H1 (cell line): ENCODE measurements at regions not wholly inside any gene's neighbourhood (a gene's known extent, or its start where the extent isn't known, plus 50 kb on each side); places are given as distances from the start of the nearest gene placed in this dataset.

Source experiments
- SP4 ChIP-seq: IDR thresholded peaks from 2 replicates; pipeline ENCODE4 v1.6.1; 2012; ENCODE audit warnings: low read length, inconsistent platforms
- TF ChIP-seq, protein P1 (sequence below): fragments of 300-600 bp; sonication (generic); IDR thresholded peaks from 2 replicates; pipeline ENCODE4 v1.7.1; 2012; ENCODE audit warnings: low read length, moderate library complexity, mild to moderate bottlenecking, inconsistent platforms; ENCODE audit not compliant: insufficient replicate concordance

- TF ChIP-seq, protein P1, sequence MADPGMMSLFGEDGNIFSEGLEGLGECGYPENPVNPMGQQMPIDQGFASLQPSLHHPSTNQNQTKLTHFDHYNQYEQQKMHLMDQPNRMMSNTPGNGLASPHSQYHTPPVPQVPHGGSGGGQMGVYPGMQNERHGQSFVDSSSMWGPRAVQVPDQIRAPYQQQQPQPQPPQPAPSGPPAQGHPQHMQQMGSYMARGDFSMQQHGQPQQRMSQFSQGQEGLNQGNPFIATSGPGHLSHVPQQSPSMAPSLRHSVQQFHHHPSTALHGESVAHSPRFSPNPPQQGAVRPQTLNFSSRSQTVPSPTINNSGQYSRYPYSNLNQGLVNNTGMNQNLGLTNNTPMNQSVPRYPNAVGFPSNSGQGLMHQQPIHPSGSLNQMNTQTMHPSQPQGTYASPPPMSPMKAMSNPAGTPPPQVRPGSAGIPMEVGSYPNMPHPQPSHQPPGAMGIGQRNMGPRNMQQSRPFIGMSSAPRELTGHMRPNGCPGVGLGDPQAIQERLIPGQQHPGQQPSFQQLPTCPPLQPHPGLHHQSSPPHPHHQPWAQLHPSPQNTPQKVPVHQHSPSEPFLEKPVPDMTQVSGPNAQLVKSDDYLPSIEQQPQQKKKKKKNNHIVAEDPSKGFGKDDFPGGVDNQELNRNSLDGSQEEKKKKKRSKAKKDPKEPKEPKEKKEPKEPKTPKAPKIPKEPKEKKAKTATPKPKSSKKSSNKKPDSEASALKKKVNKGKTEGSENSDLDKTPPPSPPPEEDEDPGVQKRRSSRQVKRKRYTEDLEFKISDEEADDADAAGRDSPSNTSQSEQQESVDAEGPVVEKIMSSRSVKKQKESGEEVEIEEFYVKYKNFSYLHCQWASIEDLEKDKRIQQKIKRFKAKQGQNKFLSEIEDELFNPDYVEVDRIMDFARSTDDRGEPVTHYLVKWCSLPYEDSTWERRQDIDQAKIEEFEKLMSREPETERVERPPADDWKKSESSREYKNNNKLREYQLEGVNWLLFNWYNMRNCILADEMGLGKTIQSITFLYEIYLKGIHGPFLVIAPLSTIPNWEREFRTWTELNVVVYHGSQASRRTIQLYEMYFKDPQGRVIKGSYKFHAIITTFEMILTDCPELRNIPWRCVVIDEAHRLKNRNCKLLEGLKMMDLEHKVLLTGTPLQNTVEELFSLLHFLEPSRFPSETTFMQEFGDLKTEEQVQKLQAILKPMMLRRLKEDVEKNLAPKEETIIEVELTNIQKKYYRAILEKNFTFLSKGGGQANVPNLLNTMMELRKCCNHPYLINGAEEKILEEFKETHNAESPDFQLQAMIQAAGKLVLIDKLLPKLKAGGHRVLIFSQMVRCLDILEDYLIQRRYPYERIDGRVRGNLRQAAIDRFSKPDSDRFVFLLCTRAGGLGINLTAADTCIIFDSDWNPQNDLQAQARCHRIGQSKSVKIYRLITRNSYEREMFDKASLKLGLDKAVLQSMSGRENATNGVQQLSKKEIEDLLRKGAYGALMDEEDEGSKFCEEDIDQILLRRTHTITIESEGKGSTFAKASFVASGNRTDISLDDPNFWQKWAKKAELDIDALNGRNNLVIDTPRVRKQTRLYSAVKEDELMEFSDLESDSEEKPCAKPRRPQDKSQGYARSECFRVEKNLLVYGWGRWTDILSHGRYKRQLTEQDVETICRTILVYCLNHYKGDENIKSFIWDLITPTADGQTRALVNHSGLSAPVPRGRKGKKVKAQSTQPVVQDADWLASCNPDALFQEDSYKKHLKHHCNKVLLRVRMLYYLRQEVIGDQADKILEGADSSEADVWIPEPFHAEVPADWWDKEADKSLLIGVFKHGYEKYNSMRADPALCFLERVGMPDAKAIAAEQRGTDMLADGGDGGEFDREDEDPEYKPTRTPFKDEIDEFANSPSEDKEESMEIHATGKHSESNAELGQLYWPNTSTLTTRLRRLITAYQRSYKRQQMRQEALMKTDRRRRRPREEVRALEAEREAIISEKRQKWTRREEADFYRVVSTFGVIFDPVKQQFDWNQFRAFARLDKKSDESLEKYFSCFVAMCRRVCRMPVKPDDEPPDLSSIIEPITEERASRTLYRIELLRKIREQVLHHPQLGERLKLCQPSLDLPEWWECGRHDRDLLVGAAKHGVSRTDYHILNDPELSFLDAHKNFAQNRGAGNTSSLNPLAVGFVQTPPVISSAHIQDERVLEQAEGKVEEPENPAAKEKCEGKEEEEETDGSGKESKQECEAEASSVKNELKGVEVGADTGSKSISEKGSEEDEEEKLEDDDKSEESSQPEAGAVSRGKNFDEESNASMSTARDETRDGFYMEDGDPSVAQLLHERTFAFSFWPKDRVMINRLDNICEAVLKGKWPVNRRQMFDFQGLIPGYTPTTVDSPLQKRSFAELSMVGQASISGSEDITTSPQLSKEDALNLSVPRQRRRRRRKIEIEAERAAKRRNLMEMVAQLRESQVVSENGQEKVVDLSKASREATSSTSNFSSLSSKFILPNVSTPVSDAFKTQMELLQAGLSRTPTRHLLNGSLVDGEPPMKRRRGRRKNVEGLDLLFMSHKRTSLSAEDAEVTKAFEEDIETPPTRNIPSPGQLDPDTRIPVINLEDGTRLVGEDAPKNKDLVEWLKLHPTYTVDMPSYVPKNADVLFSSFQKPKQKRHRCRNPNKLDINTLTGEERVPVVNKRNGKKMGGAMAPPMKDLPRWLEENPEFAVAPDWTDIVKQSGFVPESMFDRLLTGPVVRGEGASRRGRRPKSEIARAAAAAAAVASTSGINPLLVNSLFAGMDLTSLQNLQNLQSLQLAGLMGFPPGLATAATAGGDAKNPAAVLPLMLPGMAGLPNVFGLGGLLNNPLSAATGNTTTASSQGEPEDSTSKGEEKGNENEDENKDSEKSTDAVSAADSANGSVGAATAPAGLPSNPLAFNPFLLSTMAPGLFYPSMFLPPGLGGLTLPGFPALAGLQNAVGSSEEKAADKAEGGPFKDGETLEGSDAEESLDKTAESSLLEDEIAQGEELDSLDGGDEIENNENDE: no peak
- TF ChIP-seq SP4: no peak
Observed at GRCh38 chr14:83384253-83384652, 1850.6 kb upstream of the SEL1L start (continued).
